ENCODE measurements at regions not wholly inside any gene's neighbourhood (a gene's known extent, or its start where the extent isn't known, plus 50 kb on each side); places are given as distances from the start of the nearest gene placed in this dataset.

DNA sequence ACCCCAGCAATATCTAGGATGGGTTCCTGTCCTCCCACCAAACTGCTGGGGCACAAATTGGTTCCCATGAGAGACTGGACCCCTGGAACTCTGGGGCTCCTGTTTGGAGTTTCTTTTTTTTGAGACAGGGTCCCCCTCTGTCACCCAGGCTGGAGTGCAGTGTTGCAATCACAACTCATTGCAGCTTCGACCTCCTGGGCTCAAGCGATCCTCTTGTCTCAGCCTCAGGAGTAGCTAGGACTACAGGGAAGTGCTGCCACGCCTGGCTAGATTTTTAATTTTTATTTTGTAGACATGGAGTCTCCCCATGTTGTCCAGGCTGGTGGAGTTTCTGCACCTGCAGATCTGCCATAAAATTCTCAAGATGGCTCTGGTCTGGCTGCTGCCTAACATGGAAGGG, 56.3 kb upstream of the BRD7 start:
- H3K4me3 ChIP-seq (ENCODE audit: low read length) = no peak overlapping the region
- no peak for DNase-seq (ENCODE audit: low read depth)
- TF ChIP-seq, protein P1, sequence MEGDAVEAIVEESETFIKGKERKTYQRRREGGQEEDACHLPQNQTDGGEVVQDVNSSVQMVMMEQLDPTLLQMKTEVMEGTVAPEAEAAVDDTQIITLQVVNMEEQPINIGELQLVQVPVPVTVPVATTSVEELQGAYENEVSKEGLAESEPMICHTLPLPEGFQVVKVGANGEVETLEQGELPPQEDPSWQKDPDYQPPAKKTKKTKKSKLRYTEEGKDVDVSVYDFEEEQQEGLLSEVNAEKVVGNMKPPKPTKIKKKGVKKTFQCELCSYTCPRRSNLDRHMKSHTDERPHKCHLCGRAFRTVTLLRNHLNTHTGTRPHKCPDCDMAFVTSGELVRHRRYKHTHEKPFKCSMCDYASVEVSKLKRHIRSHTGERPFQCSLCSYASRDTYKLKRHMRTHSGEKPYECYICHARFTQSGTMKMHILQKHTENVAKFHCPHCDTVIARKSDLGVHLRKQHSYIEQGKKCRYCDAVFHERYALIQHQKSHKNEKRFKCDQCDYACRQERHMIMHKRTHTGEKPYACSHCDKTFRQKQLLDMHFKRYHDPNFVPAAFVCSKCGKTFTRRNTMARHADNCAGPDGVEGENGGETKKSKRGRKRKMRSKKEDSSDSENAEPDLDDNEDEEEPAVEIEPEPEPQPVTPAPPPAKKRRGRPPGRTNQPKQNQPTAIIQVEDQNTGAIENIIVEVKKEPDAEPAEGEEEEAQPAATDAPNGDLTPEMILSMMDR (conservative IDR thresholded peaks at IDR 0.05; ENCODE audit: low read depth, low read length) = no peak

DNA sequence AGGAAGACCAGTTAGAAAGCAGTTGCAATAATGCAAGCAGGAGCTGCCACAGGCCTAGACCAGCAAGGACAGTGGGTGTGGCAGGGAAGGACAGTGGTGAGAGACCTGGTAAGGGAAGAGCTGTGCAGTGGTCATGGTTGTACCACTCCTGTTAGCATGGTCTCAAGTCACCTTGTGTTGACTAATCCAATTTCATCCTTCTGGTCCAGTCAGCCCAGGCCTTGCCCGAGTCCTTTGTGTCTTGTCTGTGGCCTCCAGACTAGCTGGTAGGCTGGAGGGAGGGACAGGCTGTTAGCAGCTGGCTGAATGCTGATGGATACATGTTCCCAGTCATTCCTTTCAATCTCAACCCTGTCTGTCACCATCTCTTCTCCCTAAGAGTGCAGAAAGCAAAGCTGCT, 54.1 kb upstream of the BRD7 start:
- no peak overlapping the region for H3K4me3 ChIP-seq (ENCODE audit: low read length)
- TF ChIP-seq, protein P1 (conservative IDR thresholded peaks at IDR 0.05; ENCODE audit: low read depth, low read length) = no peak
- no peak for DNase-seq (ENCODE audit: low read depth)

DNA sequence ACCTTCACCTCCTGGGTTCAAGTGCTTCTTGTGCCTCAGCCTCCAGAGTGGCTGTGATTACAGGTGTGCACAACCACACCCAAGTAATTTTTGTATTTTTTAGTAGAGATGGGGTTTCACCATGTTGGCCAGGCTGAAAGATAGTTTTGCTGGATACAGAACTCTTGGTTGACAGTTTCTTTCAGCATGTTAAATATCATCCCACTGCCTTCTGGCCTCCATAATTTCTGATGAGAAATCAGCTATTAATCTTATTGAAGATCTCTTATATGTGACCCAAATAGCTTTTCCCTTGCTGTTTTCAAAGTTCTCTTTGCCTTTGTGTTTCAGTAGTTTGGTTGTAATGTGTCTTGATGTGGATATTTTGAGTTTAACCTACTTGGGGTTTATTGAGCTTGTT, 50.3 kb upstream of the BRD7 start:
- H3K4me3 ChIP-seq (ENCODE audit: low read length) = no peak overlapping the region
- TF ChIP-seq, protein P1 (conservative IDR thresholded peaks at IDR 0.05; ENCODE audit: low read depth, low read length) = no peak
- DNase-seq (ENCODE audit: low read depth) = no peak
